ENCODE measurements at regions not wholly inside any gene's neighbourhood (a gene's known extent, or its start where the extent isn't known, plus 50 kb on each side); places are given as distances from the start of the nearest gene placed in this dataset.

DNA sequence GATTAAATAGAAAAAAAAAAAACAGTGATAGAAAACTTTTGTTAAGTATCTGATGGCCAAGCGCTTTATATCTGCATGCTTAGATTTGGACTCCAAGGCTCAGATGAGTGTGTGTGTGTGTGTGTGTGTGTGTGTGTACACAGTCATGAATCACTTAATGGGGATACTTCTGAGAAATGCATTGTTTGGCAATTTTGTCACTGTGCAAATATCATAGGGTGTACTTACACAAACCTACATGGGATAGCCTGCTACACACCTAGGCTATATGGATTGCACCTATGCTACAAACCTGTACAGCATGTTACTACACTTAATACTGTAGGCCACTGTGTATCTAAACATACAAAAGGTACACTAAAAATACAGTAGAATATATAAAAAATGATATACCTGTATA, 635.6 kb upstream of the NUDT12 start:
- Histone ChIP-seq H3K79me1 (ENCODE audit: insufficient read depth, low read depth, low read length, poor library complexity, severe bottlenecking) (no peaks in the 10 kb centered on the region), H3K4me2 (ENCODE audit: insufficient read depth, insufficient read length, low read length) (no peak overlapping the region), H4K8ac (replicated peaks; ENCODE audit: insufficient read length, low read depth, low read length) (no peak overlapping the region), H3K18ac (ENCODE audit: insufficient read length, low read depth, low read length) (no peak overlapping the region), H4K5ac (ENCODE audit: insufficient read length, low read depth, low read length) (no peak overlapping the region), H2AK5ac (ENCODE audit: insufficient read length, low read length) (no peak overlapping the region), H3K23ac (ENCODE audit: insufficient read length, low read depth, low read length) (no peak overlapping the region), H3K27me3 (ENCODE audit: insufficient read depth, low read length) (no peaks in the 10 kb centered on the region), H4K91ac (ENCODE audit: insufficient read length, low read depth, low read length) (no peak overlapping the region), H3T11ph (ENCODE audit: low read length) (no peak overlapping the region), H3K4ac (ENCODE audit: low read depth, low read length) (no peak overlapping the region), H3K4me1 (ENCODE audit: insufficient read depth, low read length) (no peaks in the 10 kb centered on the region), H3K79me2 (ENCODE audit: insufficient read depth, low read length) (no peaks in the 10 kb centered on the region), H4K20me1 (ENCODE audit: control insufficient read depth, insufficient read depth, insufficient read length) (no peaks in the 10 kb centered on the region), H3K27ac (ENCODE audit: insufficient read length, low read depth, low read length) (no peak overlapping the region), H3K9ac (ENCODE audit: extremely low read depth, insufficient read length, low read length) (no peak overlapping the region), H3K9me3 (ENCODE audit: control insufficient read depth, low read depth, low read length) (no peaks in the 10 kb centered on the region), H2BK5ac (ENCODE audit: insufficient read length, low read length) (no peak overlapping the region), H3K23me2 (ENCODE audit: insufficient read length, low read depth, low read length, poor library complexity, severe bottlenecking) (no peaks in the 10 kb centered on the region), H2BK20ac (ENCODE audit: low read depth, low read length, poor library complexity, severe bottlenecking) (no peak overlapping the region), H2BK120ac (ENCODE audit: low read depth, low read length, poor library complexity, severe bottlenecking) (no peak overlapping the region), H2BK15ac (ENCODE audit: low read depth, low read length) (no peak overlapping the region), H2BK12ac (ENCODE audit: insufficient read length, low read depth, low read length) (no peak overlapping the region), H2AFZ (ENCODE audit: low read length) (no peak overlapping the region), H3K56ac (ENCODE audit: insufficient read length, low read depth, low read length) (no peak overlapping the region), H3K14ac (ENCODE audit: insufficient read depth, low read length) (no peak overlapping the region)
- peaks cover 0 to 2% of the 10 kb centered on the region in 2 experiments; a peak in 1 of 4 replicates for H3K4me1 Mint-ChIP-seq
- H3K36me3 Mint-ChIP-seq (ENCODE audit: insufficient read depth in 1 of 3, low read depth in 3 of 3) = no peaks in the 10 kb centered on the region
- no peak for DNase-seq
- no peak overlapping the region for H3K4me3 Mint-ChIP-seq
- no peak overlapping the region for H3K27ac Mint-ChIP-seq
- H3K27me3 Mint-ChIP-seq (ENCODE audit: low read depth) = no peaks in the 10 kb centered on the region
- TF ChIP-seq, protein P1, sequence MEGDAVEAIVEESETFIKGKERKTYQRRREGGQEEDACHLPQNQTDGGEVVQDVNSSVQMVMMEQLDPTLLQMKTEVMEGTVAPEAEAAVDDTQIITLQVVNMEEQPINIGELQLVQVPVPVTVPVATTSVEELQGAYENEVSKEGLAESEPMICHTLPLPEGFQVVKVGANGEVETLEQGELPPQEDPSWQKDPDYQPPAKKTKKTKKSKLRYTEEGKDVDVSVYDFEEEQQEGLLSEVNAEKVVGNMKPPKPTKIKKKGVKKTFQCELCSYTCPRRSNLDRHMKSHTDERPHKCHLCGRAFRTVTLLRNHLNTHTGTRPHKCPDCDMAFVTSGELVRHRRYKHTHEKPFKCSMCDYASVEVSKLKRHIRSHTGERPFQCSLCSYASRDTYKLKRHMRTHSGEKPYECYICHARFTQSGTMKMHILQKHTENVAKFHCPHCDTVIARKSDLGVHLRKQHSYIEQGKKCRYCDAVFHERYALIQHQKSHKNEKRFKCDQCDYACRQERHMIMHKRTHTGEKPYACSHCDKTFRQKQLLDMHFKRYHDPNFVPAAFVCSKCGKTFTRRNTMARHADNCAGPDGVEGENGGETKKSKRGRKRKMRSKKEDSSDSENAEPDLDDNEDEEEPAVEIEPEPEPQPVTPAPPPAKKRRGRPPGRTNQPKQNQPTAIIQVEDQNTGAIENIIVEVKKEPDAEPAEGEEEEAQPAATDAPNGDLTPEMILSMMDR (conservative IDR thresholded peaks at IDR 0.05) = no peak
- no CpG with 5 or more reads among the region's 1 CpG for WGBS (ENCODE audit: extremely low coverage, insufficient read length, low lambda C conversion rate)
- H3K9me3 Mint-ChIP-seq = no peaks in the 10 kb centered on the region
